ENCODE measurements at regions not wholly inside any gene's neighbourhood (a gene's known extent, or its start where the extent isn't known, plus 50 kb on each side); places are given as distances from the start of the nearest gene placed in this dataset.

DNA sequence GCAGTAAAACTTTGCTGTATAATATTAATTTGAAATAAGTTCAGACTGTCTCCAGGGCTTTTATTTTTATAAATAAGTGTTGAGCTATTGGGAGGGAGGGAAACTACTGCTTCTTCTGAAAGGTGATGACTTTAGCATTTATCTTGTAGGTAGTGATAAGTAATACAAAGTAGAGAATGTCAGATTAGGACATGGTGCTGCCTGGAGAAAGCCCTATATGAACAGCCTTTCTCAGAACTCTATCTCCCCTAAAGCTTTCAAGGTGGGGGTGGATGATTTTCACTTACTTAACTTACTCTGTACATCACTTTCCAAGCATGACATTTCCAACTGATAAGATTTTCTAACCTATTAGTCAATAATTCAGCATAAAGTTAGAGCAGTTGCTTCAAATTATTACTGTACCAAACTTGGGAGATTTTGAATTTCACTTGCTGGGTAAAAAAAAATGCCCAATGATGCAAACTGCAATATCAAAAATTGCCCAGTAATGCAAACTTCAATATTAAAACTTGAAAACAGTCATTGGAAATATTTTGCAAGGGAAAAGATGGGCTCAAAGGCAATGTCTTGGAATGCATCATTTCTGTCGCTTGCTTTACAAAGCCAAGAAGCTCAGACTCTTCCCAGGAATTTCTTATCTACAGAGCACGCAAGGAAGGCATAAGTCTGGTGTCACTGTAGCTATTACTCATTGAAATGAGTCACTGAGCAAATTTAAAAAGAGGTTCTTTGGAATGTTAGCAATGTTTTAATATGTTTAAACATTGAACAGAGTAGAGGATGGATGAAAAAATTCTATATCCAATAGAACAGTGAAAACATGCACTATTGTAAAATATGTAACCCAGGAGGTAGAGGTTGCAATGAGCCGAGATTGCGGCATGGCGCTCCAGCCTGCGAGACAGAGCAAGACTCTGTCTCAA, 569.5 kb downstream of the PSAT1 start:
- DNase-seq (ENCODE audit: low spot score), result no peak

DNA sequence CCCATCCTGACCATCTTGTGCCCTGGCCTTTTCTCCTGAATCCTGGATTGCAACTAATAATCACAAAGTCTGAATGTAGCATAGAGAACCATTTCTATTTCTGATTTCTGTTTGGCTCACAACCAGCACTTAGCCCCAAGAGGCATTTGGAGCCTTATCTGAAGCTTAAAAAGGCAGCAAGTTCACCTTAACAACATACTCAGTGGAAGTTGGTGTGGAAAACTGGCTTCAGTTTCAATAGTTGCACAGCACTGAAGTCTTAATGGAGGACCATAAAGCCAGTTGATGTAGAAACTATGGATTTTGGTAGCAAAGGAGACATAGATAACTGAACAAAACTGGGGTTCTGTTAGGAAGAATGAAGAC, 574.1 kb downstream of the PSAT1 start:
- DNase-seq (ENCODE audit: low spot score), result no peak

DNA sequence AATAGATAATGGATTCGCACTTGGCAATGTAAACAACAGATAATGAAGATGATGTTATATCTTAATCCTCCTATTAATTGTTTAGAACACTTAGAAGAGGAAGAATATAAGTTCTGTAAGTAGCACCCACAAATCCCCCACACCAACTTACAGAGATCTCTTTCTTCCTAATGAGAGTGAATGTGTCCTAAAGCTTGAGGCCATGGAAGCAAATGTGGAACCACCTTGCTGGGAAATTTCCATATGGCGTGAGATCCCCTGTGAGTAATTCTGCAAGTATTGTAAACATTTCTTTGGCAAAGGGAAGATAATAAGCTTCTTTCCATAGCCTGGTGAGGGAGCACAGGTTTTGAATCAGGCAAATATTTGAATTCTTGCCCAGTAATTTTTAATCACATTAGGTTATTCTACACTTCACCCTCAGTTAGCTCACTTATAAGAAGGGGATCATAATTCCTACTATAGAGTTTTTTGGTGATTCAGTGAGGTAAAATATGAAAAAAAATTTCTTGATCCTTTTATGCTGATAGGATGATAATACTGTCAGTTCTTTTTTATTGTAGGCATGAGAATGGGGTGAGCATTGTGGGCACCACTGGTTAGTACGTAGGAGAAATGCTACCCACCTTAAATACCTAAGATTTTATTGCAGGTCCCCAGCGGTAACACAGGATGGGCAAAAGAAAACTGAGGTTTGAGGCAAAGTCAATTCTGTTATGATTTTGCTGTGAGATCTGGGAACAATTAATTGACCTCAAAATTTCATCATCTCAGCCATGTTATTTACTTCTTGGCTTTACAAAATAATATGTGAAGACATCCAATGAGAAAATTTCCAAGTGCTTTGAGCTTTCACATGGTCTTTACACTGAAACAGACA, 574.8 kb downstream of the PSAT1 start:
- DNase-seq (ENCODE audit: low spot score), result no peak

DNA sequence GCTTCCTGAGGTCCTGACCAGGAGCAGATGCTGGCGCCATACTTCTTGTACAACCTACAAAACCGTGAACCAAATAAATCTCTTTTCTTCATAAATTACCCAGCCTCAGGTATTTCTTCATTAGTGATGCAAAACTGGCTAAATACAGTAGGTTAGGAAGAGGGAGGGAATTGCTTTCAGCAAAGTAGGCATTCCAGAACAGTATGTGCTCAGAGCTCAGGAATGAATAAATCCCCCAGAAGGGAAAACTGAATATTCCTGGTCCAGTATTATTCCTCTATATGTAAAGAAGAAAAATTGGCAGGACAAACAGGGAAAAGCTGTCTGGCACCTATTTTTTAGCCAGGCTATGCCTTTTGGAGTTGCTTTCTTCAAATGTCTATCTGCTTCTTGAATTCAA, 577.1 kb downstream of the PSAT1 start:
- no peak for DNase-seq (ENCODE audit: low spot score)

DNA sequence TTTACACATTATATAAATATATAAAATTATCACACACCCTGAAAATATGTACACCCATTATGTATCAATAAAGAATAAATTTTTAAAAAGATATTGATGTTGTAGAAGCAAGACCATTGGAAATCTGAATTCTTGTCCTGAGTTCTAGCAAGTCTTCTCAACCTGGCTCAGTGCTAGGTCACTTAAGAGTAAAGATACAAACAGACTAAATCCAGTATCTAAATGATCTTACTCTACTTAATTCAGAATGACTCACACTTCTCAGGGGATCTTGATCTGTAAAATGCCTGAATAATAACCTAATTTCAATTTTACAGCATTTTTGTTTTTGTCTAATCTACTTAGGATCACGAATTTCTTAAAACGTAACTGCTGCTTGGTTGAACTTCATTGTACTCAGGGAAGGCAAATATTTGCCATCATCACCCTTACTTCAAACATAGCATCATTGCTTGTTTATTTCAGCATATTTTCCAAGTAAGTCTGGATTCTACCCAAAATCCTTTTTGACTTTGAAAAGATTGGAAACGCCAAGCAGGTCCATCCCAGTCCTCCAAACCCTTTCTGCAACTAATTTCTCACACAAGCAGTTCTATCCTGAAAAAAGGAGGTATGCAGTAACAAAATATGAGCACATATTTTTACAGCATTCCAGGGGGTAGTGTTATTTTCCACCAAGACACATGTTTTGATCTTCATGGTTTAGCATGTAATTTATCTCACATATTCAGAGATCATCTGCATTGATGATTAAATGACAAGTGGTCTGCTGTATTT, 582.6 kb downstream of the PSAT1 start:
- no peak for DNase-seq (ENCODE audit: low spot score)

DNA sequence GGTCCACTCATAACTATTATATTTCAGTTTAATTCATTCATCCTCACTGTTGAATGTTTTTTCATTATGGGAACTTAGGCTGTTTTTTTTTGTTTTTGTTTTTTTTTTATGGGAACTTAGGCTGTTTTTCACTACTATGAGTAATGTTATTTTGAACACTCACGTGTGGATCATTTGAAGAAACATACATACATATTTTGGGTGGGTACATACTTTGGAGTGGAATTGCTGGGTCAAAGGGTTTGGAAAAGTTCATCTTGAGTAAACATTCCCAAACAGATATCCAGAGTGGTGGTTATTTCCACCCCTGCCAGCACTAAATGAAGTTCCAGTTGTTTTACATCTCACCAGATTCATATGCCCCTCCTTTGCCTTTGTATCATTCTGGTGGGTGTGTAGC, 584.4 kb downstream of the PSAT1 start:
- DNase-seq (ENCODE audit: low spot score), result no peak

DNA sequence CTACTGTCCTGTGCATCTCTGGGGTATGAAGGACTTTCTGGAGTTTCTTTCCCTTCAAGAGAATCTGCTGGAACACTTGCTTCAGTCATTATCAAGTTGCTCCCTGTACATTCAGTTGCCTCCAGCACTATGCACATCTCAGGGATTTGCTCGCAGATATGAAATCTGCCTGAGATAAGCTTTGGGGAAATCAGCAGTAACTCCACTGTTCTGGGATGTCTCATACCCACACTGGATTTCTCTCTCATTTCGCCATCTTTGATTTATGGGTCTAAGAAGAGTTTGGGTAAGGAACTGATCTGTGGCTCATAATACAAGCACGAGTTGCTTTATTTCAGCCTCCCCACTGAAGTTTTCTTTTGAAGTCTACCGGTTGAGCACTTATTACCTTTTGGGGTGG, 585.6 kb downstream of the PSAT1 start:
- no peak for DNase-seq (ENCODE audit: low spot score)

DNA sequence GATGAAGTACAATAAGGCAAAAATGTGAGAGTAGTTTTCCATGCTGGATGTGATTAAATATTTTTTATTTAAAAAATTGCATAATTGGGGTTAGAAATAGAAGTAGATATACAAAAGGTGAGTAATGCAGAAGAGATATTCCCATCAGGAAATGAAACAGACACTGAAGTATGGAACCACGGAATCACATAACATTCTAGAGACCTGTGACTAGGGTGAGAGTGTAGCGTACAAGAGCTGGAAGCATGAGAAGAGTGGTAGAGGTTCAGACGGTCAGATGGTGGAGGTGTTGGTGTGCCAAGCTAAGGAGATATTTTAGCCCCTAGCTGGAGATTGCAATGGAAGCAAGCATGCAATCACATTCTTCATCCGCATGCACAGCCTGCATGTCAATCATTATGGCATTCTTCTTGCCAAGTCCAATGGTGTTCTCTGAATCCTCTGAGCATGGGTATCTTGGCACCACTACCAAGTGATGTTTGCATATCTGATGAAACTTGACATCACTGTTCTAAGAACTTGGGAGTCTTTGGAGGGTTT, 587.8 kb downstream of the PSAT1 start:
- DNase-seq (ENCODE audit: low spot score), result no peak

DNA sequence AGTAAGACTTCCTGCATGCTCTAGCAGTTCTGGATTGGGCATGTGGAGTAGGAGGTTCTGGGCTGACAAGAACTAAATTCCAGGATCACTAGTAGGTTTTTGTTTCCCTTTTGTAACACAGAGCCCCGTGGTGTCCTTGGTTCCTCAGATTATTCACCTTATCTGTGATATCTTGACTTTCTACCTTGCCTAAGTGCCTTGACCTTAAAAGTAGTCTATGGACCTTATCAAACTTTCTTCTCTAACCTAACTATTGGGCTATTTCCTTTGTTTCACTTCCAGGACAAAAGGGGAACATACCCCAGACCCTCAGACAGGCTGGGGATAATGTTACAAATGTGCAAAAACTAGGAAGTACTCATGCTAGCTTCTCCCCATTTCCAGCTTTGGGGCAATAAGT, 595.3 kb downstream of the PSAT1 start:
- DNase-seq (ENCODE audit: low spot score), result no peak

DNA sequence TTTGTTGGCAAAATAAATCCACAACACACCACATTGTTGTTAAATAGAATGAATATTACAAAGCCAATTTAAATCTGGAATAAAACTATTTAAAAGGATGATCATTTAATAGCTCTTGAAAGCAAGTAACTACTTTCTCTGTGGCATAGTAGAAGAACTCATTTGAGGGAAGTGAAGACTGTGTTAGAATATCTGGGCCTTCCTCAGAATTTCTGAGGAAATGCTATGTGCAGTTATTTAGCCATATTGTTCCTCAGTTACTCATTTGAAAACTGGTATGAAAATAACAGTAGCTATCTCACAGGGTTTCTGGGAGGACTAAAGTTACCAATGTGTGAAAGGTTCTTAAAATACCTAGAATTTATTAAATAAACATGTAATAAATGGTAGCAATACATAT, 595.8 kb downstream of the PSAT1 start:
- DNase-seq (ENCODE audit: low spot score), result no peak

DNA sequence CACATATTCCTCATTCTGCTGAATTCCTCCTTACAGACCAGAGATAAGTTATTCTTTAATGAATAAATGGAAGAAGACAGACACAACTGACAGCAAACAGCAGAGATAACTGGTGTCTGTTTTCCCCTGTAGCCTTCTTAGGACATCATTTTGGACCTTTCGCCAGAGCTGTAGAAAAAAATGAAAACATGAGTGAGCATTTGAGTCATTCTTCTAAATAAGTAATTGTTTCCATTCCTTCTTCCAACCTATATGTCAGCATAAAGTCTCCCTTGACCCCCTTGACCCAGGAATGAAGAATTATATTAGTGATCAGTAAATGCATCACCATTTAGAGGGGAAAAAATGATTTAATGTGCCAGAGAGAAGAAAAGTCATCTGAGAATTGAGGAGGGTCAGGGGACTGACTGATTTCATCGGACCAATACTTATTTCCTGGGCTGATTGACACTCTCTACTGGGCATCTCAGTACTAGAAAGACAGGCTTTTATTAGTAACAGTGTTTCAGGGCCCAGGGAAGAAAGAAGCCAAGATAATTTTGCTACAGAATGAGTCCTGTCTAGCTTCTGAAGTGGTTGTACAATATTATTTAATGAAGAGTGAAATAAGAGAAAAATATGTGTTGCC, 597.0 kb downstream of the PSAT1 start:
- no peak for DNase-seq (ENCODE audit: low spot score)

DNA sequence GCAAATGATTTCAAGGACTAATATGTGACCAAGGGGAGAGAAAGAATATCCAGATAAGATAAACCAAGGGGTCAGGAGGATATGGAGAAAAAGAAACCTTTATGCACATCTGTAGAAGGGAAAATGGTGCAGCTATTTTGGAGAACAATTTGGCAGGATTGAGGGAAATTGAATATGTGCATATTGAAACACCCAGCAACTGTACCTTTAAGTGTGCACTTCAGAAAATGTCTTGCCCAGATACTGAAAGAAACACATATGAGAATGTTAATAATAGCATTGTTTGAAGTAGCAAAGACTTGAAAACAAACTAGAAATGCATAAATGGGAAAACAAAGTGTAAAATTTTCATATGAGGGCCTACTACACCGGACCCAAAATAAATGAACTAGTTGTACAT, 599.6 kb downstream of the PSAT1 start:
- DNase-seq (ENCODE audit: low spot score), result no peak

DNA sequence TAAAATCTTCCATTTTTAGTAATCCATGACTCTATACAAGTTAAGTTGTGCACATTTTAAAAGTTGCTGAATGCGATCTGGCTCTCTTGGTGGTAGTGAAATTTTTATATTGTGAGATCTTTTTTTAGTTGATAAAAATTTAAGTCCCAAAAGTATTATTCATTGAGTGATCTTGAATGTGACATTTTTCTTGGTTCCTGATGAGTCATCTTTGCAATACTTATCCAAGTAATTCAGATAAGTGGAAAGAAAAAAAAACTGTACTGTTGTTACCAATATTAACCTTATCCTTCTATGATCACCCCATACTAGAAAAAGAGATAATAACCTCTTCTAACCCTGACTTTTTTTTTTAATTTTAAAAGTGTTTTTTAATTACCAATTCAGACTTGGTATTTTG, 601.3 kb downstream of the PSAT1 start:
- no peak for DNase-seq (ENCODE audit: low spot score)

DNA sequence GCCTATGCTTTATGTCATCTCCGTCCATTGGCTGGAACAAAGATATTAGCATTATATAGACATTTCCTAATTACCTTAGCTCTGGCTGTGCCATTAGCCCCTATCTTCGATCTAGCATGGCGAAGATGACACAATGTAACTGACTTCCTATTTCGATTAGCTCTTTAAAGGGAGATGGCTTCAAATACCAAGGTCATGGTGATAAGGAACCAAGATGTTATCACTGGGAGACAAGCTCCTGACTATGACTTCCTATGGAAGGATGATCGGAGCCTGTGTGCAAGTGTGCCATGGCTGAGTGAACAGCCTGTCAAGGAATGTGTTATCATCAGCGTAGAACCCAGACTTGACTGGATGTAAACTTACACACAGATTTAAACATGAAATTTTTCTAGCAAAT, 602.1 kb downstream of the PSAT1 start:
- DNase-seq (ENCODE audit: low spot score), result no peak

DNA sequence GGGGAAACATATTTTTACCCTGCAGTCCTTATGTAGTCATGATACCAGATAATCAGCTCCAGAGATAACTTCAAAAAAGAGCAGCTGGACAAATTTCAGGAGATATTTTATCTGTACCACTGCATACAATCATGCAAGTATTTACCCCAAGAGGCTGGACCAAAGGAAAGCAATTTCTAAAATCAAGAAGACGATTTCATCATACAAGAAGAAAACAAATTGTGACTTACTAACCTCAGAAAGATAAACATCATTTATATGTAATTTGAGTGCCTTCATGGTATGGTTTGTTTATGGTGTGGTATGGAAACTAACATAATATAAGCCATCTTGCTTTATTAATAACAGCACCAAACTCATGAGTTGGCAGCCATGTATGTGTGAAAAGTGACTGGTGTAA, 603.6 kb downstream of the PSAT1 start:
- no peak for DNase-seq (ENCODE audit: low spot score)

DNA sequence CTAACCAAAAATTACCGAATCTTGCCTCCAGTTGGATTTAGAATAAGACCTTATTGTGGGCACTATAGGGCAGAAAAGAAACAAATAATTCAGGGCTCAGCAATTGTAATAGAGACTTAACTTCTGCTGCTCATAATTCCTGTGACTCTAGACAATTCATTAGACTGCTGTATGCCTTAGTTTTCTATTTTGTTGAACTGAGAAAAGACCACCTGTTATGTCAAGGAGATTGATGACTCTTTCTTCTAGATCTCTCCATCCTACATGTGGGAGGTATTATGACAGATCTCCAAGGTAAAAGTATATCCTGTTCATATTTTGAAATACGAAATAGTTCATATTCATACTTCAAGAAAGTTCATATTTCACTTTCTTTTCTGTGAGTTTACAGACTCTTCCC, 605.1 kb downstream of the PSAT1 start:
- no peak for DNase-seq (ENCODE audit: low spot score)

DNA sequence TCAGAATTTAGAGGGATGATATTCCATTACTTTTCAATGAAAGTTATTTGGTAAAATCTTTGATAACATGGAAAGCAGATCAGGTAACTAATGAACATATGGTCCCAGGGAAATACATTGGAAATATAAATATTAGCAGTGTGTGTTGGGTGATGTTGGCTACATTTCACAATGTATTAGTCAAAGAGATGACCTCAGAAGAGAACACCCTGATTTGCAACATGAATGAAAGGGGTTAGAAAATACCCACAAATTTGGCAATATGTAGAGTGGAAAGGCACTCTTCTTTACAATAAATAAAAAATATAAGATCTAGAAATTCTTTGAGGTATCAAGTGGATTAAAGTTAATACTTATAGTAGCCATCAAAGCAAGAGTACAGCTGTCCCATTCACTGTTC, 606.7 kb downstream of the PSAT1 start:
- DNase-seq (ENCODE audit: low spot score), result no peak

DNA sequence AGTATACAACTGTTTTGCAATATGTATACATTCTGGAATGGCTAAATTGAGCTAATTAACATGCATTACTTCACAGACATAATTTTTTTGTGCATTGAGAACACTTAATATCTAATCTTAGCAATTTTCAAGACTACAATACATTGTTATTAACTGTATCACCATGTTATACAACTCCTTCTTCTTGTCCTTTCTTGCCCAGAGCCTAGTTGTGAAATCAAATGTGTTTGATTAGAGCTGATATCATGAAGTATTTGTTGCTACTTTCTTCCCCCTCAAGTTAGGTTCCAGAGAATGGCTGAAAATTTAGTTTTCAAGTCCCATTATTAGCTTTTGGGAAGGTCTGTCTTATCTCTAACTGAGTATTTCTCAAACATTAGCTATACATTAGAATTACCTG, 607.8 kb downstream of the PSAT1 start:
- no peak for DNase-seq (ENCODE audit: low spot score)

DNA sequence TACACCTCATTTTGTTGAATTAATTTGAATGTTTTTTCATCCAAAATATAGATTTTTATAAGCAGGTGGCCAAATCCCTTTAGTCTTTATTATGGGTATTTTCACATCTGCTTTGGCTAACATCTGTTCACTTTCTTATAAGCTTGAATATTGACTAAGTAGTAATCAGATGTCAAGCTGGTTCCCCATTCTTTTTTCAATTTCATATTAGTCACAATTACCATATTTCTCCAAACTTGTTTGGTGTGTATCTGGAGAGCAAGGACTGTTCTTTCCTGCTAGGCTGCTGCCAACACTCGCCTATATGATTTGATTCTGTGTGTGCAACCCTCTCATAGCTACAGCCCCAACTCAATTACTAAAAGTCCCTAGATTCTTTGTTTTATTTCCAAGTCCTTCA, 608.5 kb downstream of the PSAT1 start:
- no peak for DNase-seq (ENCODE audit: low spot score)

DNA sequence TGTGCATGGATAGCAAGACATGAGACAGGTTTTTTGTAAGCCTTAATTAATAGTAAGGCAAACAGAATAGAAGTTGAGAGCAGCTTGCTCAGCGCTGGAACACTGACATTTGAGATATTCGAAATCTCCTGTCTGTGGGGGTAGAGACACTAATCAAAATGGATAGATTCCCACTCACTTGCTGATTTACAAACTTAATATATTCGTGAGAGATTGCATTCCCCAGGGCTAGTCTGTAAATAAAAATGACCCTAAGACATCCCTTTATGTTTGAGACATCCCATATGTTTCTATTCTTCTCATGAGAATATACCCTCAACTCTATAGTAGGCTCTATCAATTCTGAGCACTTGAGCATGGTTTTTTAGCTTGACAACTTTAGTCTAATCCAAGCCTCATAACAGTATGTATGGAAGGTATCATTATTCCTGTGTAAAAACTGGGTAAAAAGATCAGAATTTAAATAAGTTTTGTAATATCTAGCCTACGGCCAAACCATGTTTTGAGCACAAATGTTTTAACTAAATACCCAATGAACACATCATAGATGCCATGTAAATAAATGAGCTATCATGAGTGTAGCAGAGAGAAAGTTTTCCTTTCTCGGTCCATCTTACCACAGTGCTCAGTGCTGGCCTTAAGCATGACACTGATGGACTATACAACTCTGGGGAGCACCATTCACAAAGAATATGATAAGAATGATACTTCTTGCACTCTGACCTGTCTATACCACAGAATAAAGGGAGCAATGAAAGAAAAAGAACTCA, 609.2 kb downstream of the PSAT1 start:
- DNase-seq (ENCODE audit: low spot score), result no peak

DNA sequence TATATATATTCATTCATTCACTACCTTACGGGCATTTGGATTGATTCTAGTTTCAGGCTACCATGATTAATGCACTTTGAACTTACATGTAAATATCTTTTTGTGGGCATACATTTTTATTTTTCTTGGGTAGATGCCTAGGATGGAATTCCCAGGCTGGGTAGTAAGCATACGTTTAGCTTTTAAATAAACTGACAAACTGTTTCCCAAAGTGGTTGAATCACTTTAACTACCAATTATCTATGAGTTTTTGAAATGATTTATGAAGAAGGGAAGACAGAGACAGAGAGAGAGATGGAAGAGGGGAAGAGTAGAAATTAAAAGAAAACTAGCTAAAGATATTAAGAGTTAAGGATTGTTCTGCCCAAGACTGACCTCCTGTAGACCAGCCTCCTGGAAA, 612.6 kb downstream of the PSAT1 start:
- no peak for DNase-seq (ENCODE audit: low spot score)
